ACC112 (cell line): ENCODE measurements at regions not wholly inside any gene's neighbourhood (a gene's known extent, or its start where the extent isn't known, plus 50 kb on each side); places are given as distances from the start of the nearest gene placed in this dataset.
"Not testable (repeated sequence)": the region's sequence is repeated elsewhere in the genome, so short reads cannot be mapped to it uniquely, and the experiment has no call there.

ENCODE experiments used
- H2AFZ ChIP-seq: fragments of 200-600 bp; sonication (generic); one replicate; pipeline ENCODE4 v1.6.0; 2017; ENCODE audit warnings: antibody characterized with exemption, low read length; ENCODE audit not compliant: unreplicated experiment
- H3K27ac ChIP-seq: fragments of 200-600 bp; sonication (generic); 2 replicates; pipeline ENCODE4 v1.5.1; 2014; ENCODE audit warnings: low read depth, mild to moderate bottlenecking, antibody characterized with exemption, low read length, moderate library complexity
- H3K27me3 ChIP-seq: fragments of 200-600 bp; sonication (generic); 2 replicates; pipeline ENCODE4 v1.6.1; 2014; ENCODE audit warnings: mild to moderate bottlenecking, antibody characterized with exemption, low read length, moderate library complexity, mixed read lengths; ENCODE audit not compliant: insufficient read depth
- H3K36me3 ChIP-seq: fragments of 200-600 bp; sonication (generic); 2 replicates; pipeline ENCODE4 v1.6.1; 2016; ENCODE audit warnings: mild to moderate bottlenecking, antibody characterized with exemption, low read length, moderate library complexity, mixed read lengths; ENCODE audit not compliant: insufficient read depth
- H3K4me1 ChIP-seq: fragments of 200-600 bp; sonication (generic); one replicate; pipeline ENCODE4 v1.6.1; 2016; ENCODE audit warnings: low read length, mixed read lengths; ENCODE audit not compliant: insufficient read depth, unreplicated experiment, control insufficient read depth
- H3K4me3 ChIP-seq: fragments of 200-600 bp; sonication (generic); 2 replicates; pipeline ENCODE4 v1.5.1; 2014; ENCODE audit warnings: mild to moderate bottlenecking, low read depth, low read length
- H3K79me2 ChIP-seq: fragments of 200-600 bp; sonication (generic); one replicate; pipeline ENCODE4 v1.6.0; 2016; ENCODE audit warnings: low read length; ENCODE audit not compliant: control insufficient read depth, unreplicated experiment, insufficient read depth

- no peak overlapping the region for H2AFZ ChIP-seq
Measured at GRCh38 chr6:166237617-166238016, 70.0 kb upstream of the TBXT start.

DNA sequence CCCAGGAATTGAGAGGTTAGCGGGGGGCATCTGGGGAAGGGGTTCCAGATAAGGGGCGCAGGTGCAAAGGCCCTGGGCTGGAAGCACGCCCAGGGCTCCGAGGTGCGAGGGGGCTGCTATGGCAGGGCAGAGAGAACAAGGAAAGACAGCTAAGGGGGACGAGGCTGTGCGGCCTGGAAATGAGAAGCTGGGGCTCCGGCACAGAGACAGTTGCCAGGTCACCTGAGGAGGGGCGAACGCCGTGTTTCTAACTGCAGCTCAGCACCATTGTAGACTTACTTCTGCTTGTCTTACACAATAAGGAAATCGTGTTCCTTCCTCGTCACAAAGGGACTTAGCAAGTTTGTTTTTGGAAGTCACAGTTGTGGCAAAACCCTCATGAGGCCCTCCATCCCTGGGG lies 68.9 kb upstream of the TBXT start:
- H3K27me3 ChIP-seq, result peaks cover 64% of the 10 kb centered on the region
- H3K36me3 ChIP-seq, result no peaks in the 10 kb centered on the region
- H2AFZ ChIP-seq, result no peak overlapping the region
- no peaks in the 10 kb centered on the region for H3K4me1 ChIP-seq
- H3K4me3 ChIP-seq, result no peak overlapping the region
- H3K27ac ChIP-seq, result no peak overlapping the region
- no peaks in the 10 kb centered on the region for H3K79me2 ChIP-seq

More at GRCh38 chr6:166237617-166238016, 70.0 kb upstream of the TBXT start:
- Histone ChIP-seq H3K79me2 (no peaks in the 10 kb centered on the region), H3K4me1 (no peaks in the 10 kb centered on the region), H3K27ac (no peak overlapping the region), H3K27me3 (peaks cover 64% of the 10 kb centered on the region), H3K4me3 (no peak overlapping the region), H3K36me3 (no peaks in the 10 kb centered on the region)

- H2AFZ ChIP-seq, result no peak overlapping the region
- no peak overlapping the region for H3K27ac ChIP-seq
- H3K79me2 ChIP-seq, result no peaks in the 10 kb centered on the region
- no peak overlapping the region for H3K4me3 ChIP-seq
- no peaks in the 10 kb centered on the region for H3K4me1 ChIP-seq
- peaks cover 57% of the 10 kb centered on the region for H3K27me3 ChIP-seq
- no peaks in the 10 kb centered on the region for H3K36me3 ChIP-seq
Measured at GRCh38 chr6:166235666-166236292, 68.1 kb upstream of the TBXT start.

- not testable (repeated sequence) for H2AFZ ChIP-seq, H3K4me1 ChIP-seq, H3K36me3 ChIP-seq, H3K79me2 ChIP-seq, H3K27ac ChIP-seq, H3K4me3 ChIP-seq
- peaks cover 59% of the 10 kb centered on the region for H3K27me3 ChIP-seq
Measured at GRCh38 chr6:166231181-166231580, 63.5 kb upstream of the TBXT start.

GRCh38 chr6:166228839-166229528 lies 61.3 kb upstream of the TBXT start:
- Histone ChIP-seq H2AFZ (no peak overlapping the region), H3K4me3 (no peak overlapping the region), H3K79me2 (no peaks in the 10 kb centered on the region), H3K4me1 (no peaks in the 10 kb centered on the region), H3K27me3 (peaks cover 62% of the 10 kb centered on the region), H3K27ac (no peak overlapping the region), H3K36me3 (no peaks in the 10 kb centered on the region)

GRCh38 chr6:166228425-166228824 lies 60.8 kb upstream of the TBXT start:
- no peaks in the 10 kb centered on the region for H3K4me1 ChIP-seq
- H3K36me3 ChIP-seq, result no peaks in the 10 kb centered on the region
- H3K79me2 ChIP-seq, result no peaks in the 10 kb centered on the region
- H3K27ac ChIP-seq, result no peak overlapping the region
- H3K4me3 ChIP-seq, result no peak overlapping the region
- peaks cover 63% of the 10 kb centered on the region for H3K27me3 ChIP-seq
- H2AFZ ChIP-seq, result no peak overlapping the region

DNA sequence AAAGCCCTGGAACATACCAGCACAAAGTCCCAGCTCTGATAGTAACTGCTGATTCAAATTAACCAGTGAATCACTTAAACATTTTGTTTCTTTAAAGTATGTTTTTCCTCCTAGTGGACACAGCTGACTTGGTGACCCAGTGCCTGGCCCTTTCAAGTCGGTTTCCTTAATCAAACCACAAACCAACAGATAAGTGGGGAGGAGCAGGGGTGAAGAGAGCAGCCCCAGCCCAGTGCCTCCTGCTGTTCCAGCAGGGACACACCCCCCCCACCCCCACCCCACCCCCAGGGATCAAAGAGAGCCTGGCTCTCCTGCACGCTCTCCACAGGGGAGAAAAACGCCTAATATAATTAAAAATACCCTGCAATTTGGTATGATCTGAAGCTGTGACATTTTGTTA lies 55.4 kb upstream of the TBXT start:
- Histone ChIP-seq H3K4me3 (no peak overlapping the region), H3K79me2 (no peaks in the 10 kb centered on the region), H2AFZ (no peak overlapping the region), H3K36me3 (no peaks in the 10 kb centered on the region), H3K4me1 (no peaks in the 10 kb centered on the region), H3K27me3 (peaks cover 33% of the 10 kb centered on the region), H3K27ac (no peak overlapping the region)

- Histone ChIP-seq H3K79me2 (no peaks in the 10 kb centered on the region), H3K27ac (no peak overlapping the region), H3K36me3 (no peaks in the 10 kb centered on the region), H3K27me3 (peaks cover 29% of the 10 kb centered on the region), H2AFZ (no peak overlapping the region), H3K4me1 (no peaks in the 10 kb centered on the region), H3K4me3 (no peak overlapping the region)
Measured at GRCh38 chr6:166222631-166223030, 55.0 kb upstream of the TBXT start.

- H3K4me1 ChIP-seq, result no peaks in the 10 kb centered on the region
- no peaks in the 10 kb centered on the region for H3K36me3 ChIP-seq
- H3K79me2 ChIP-seq, result no peaks in the 10 kb centered on the region
- no peak overlapping the region for H3K27ac ChIP-seq
- H3K4me3 ChIP-seq, result no peak overlapping the region
- H3K27me3 ChIP-seq, result peaks cover 19% of the 10 kb centered on the region
- no peak overlapping the region for H2AFZ ChIP-seq
Measured at GRCh38 chr6:166221636-166222035, 54.0 kb upstream of the TBXT start.

DNA sequence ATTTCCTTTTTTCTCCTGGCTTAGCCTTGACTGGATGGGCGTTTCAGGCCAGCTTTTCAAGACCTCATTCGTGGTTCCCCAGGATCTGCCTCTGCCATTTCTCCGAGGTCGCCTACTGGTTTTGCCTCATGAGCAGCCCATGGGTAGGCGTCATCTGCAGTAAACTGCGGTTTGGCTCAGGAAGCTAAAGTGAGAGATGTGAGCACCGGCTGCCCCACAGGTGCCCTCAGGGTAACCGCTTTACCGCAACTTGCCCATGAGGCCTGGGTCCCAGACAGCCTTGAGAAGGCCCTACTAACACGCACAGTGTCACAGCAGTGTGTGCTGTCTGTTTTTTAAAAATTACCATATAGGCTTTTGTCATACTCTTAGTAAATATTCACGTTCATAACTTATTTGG lies 53.4 kb upstream of the TBXT start:
- Histone ChIP-seq H3K4me1 (no peaks in the 10 kb centered on the region), H3K36me3 (no peaks in the 10 kb centered on the region), H3K4me3 (no peak overlapping the region), H3K27me3 (peaks cover 15% of the 10 kb centered on the region), H3K79me2 (no peaks in the 10 kb centered on the region), H2AFZ (no peak overlapping the region), H3K27ac (no peak overlapping the region)
